Kasumi-1 (cell line): ENCODE measurements at regions not wholly inside any gene's neighbourhood (a gene's known extent, or its start where the extent isn't known, plus 50 kb on each side); places are given as distances from the start of the nearest gene placed in this dataset.

Source experiments
- DNase-seq, 2 experiments: peaks; one replicate each; lab custom pipeline; 2025; lab: John Stamatoyannopoulos, UW

DNA sequence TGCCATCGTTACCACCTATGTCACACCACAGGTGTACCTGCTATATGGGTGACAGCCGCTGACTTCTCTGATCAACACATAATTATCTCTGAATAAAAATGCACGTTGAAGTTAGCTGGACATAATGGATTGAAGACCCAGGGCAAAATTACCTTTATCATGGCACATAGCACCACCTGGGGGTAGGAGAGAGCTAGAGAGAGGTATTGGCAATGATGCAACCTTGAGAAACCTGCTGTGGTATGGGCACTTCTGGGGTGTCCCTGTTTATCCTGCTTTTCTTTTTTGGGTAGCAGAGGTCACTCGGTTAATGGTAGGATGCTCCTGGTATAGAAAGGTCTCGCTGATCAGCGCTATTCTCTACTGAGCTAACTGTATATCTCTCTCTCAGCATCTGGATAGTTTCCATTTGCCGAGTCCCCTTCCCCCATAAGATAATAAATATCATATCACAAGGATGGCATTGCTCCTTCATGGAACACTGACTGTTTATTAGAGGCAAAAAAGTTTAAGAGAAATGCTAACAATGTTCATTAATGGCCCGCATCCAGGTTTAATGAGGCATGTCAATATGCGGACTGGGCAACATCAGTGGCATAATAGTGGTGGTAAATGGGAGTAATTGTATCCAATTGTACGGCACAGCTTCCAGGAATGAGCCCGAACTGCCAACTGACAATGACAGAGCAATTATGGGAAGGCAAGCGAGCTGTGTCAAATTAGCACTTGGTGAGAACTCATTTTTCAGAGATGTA is 323.1 kb downstream of the TFEC start:
- peak; percentile 1 to 6 for DNase-seq

DNA sequence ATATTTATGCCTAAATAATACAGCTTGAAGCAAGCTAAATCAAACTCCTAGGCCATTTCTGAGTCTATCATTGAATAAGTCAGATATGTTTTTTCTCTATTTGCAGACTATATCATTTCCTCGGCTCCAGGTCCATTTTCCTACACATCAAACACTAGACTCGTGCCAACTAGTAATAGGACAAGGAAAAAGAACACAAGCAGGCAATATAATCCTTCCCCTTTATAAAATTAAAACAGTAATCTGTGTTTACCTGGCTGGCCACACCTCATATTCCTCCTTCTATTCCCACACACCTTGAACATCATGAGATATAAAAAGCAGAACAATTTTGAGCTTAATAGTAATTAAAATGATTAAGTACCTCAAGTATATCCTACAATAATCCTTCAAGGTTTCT is 325.7 kb downstream of the TFEC start:
- DNase-seq: no peak

GRCh38 chr7:115701141-115701540 is 329.4 kb downstream of the TFEC start:
- no peak for DNase-seq

DNA sequence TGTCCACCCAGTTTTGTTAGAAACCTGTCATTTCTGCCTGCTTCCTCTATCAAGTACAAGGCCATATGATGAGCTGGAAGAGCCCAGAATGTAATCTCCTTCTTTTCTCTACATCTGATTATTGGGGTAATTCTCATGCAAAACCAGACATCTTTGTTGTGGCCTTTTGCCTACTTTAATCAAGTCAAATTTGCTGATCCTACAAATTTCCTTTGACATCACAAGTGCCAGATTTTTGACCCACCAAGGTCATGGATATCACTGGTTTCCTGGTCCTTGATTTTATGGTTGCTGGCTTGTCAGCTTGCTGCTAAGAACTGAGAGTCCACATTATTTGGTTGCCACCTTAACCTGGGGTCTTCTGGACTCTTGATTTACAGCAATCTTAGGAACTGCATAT is 336.1 kb downstream of the TFEC start:
- DNase-seq: no peak

DNA sequence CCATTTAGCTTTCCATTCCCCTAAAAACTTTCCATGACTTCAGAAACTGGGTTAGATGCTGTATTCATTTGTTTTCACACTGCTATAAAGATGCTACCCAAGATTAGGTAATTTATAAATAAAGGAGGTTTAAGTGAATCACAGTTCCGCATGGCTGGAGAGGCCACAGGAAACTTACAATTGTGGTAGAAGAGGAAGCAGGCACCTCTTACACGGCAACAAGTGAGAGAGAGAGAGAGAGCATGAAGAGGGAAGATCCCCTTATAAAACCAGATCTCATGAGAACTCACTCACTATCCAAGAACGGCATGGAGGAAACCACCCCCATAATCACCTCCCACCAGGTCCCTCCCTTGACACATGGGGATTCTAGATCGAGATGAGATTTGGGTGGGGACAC is 336.8 kb downstream of the TFEC start:
- DNase-seq: peak in 1 of 2 experiments; percentile 6

DNA sequence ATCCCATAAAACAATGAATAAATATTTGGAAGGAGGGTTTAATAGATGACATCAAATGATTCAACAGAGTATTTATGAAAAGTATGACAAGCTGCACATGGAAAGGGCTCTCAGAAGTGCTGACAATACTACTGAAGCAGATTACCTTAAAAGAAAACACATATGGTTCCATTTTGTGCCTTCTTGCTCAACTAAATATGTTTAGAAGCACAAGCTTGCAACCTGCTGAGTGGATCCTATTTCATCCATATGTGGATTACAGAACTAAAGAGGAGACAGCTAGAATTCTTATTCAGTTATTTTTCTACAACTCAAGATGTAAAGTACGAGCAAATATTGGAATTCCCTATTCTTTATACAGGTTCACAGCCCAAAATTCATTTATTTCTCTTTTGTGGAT is 340.6 kb downstream of the TFEC start:
- DNase-seq: no peak

GRCh38 chr7:115683093-115683492 is 347.5 kb downstream of the TFEC start:
- no peak for DNase-seq

DNA sequence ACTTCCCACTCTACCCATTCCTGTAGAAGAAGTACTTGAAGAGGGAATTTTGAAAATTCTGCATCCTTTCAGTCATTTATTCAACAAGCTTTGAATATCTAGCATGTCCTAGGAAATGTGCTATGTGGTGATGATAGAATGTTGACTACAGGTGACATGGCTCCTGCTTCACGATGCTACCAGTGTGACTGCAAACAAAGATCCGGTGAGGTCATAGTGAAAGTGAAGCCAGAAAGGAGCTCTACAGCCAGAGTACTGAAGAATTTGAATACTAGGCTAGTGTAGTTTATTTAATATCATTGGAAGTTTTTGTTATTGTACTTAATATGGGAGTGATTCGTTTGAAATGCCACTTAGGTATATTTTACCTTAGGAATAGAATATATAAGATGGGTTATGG is 348.1 kb downstream of the TFEC start:
- no peak for DNase-seq

- DNase-seq: no peak
Observed at GRCh38 chr7:115680921-115681320, 349.6 kb downstream of the TFEC start.

- DNase-seq: peak; percentile 74 to 79
Observed at GRCh38 chr7:115679976-115680375, 350.6 kb downstream of the TFEC start.

DNA sequence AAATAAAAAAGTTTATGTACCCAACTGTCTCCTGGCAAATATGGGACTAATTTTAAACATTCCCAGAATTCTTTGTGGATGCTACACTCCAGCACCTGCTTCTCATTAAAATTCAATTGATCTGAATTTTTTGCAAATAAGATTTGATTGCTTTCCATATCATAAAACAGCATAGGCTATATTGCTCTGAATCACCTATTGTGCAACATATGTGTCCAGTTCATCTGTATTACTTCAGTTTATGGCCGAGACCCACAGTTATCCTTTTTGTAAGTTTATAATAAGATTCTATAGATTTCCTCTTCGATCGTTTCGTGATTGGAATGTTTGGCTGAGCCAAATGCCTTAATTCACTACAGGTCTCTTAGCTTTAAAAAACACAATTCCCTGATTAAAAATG is 351.1 kb downstream of the TFEC start:
- DNase-seq: no peak

GRCh38 chr7:115678086-115678982 is 352.2 kb downstream of the TFEC start:
- DNase-seq: no peak

DNA sequence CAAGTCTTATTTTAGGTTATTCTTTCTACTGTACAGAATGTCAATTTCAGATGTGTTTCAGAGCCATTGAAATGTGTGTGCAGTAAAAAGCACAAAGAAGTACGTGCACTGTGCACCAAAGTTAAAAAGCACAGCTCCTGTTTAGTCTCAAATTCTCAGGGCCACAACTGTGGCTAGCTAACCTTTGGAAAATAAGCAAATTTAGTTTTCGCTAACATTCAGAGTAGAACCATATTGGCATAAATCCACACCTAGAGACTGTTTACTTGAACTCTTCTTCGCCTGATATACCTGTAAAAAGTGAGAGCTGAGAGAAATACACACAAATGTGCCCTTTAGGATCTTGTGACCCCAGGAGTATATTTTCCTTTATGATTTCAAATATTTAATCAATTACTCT is 353.9 kb downstream of the TFEC start:
- no peak for DNase-seq

GRCh38 chr7:115676080-115676479 is 354.5 kb downstream of the TFEC start:
- DNase-seq: no peak

DNA sequence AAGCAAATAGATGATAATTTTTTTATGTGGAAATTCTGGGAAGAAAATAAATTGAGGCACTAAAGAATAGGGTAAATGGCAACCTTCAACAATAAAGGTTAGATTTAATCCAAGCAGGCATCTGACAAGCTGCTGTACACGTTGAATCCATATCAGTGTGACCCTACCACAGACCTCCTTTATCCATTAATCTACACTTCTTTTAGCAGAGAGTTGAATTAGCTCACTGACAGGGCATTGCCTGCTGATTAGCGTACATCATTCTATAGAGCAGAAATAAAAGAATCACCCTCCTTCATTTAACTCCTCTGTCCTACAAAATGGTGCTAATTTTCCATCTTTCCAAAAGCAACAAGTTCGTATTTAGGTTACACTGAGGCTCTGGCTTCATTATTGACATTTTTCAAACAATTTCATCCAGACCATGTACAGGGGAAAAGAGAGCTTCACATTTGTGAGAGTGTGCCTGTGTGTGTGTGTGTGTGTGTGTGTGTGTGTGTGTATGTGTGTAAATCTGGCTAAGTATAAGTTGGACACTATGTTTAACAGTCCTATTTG is 356.0 kb downstream of the TFEC start:
- DNase-seq: no peak

DNA sequence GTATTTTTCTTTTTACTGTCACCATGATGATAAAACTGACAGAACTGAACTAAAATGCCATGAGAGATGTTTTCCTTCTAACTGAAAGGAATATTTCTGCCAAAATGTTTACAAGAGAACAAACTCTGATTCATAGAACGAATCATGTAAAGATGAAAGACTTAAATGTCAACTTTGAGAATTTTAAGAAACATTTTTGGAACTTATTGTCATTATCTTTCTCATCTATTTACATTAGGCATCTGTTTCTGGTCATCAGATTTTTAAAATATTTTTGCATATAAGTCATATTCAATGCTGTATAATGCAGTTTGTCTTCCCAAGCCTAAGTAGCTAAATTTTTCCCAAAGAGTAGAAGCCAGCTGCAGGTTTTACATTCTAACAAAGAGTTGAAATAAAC is 358.5 kb downstream of the TFEC start:
- DNase-seq: no peak

DNA sequence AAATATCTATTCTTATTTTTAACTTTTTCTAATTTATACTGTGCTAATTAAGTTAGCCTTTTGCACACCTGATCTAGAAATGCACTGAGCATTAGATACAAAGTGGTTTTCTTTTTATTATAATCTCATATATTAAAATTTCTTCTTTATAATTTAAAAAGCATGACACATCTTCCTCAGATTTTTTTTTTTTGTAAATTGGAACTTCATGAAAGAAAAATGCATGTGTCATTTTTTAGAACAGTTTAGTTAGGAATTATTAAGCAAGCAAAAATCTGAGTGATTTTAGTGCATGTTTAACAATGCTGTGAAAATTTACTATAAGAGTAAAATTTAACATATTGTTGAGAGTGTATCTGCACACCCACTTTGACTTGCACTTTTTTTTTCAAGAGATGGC is 367.9 kb downstream of the TFEC start:
- no peak for DNase-seq

DNA sequence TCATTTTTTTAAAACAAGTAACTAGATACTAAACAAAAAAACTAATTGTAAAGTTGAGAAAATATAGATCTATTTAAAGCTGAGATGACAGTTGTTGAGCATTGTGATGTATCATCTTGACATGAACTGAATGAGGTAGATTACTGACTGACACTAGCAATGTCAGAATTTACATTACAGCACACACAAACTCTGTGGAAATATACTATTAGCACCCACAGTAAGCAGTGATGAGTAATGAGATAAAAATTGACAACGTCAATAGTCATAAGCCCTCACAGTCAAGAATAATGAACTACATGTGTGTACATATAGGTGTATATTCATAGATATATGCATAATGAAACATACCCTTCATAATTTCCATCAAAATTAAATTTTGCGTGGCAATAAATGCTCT is 368.4 kb downstream of the TFEC start:
- no peak for DNase-seq

DNA sequence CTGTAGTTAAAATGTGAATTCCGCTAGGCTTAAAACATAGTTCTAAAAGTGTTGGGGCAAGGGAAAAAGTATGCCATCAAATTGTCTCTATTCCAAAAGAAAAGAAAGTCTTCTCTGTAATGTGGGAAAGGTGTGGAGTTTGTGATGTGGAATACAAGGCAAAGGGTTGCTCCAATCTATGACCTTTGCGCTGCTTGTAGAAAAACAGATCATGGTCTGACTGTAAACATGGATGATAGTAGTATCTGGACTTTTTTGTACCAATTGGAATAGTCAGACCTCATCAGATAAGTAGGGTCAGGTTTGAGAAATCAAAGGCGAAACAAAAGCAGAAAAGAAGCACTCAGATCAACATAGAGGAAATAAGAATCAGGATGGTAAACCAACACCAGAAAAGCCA is 372.3 kb downstream of the TFEC start:
- no peak for DNase-seq

DNA sequence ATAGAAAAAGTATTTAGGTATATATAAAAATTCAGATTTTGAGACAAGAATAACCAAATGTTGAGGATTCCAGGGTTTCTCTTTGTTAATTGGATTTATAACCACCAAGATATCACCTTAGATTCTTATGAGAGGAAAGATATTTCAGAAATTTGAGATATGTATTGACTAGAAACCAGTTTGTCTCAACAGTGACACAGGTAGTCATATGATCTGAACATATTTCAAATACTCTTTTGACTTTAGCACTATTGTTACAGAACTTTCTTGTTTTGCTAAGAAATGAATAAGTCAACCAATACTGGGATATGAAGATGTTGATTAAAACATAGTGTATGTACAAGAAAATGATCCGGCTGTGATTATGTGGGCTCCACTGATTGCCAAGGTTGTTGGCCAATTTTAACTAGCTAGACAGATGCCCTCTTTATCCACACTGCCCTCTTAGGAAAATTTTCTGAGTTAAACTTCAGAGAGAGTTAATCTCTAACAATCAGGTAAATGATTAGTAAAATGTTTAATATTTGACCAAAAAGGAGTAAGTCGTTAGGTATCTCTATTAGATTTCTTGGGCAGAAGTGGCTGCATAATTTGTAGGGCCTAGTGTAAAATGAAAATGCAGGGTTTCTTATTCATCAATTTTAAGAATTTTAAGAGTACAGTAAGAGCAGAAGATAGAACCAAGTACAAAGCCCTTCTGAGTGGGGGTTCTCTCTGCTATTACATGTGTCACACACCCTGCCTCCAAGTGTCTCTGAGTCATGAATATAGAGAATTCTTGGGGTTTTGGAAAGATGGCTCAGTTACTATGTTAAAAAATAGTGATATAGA is 376.0 kb downstream of the TFEC start:
- no peak for DNase-seq

DNA sequence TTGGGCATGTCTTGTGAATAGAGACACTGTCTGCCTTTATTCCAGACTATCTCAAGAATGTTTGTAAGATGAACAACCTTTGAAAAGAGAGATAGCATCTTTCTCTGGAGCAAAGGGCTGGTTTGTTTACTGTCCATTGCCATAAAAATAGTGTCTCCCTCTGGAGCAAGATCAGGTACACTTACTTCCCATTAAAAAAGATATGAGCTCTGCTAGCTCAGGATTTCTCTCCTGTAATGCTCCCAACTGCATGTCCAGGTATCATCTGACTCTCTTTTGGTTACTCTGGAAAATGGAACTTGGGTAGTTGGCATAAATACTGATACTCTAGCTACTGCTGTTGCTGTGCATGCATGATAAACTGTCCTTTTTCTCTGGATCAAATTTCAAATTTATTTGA is 381.1 kb downstream of the TFEC start:
- no peak for DNase-seq

DNA sequence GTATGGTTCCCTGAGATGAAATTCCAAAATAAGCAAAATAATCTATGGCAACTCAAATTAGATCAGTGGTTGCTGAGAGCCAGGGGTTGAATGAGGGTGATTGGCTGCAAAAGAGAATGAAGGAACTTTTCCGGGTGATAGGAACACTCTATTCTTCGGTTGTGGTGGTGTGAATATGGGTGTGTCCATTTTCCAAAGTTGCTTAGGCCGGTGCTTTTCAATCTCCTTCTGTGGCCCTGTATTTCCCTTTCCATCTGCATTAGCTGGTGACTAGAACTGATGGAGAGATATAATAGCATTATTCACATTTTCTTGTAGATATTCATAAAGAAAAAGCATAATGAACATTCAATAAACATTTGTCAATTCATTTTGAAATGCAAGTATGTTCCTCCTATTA is 382.9 kb downstream of the TFEC start:
- DNase-seq: no peak
